Neural progenitor cell (in vitro differentiated cells): ENCODE measurements at regions not wholly inside any gene's neighbourhood (a gene's known extent, or its start where the extent isn't known, plus 50 kb on each side); places are given as distances from the start of the nearest gene placed in this dataset.

Experiments
- DNase-seq: peaks from one replicate; pipeline ENCODE4 v3.0.0-alpha.2; 2016; ENCODE audit warnings: low spot score
- H2AFZ ChIP-seq: fragments of 200-600 bp; sonication (generic); replicated peaks from 2 replicates; pipeline ENCODE4 v1.6.1; 2016; ENCODE audit warnings: antibody characterized with exemption
- H3F3A ChIP-seq: fragments of 200-600 bp; sonication (generic); 2 replicates; pipeline ENCODE4 v1.6.1; 2016; ENCODE audit warnings: antibody characterized with exemption, low read depth
- H3K27ac ChIP-seq: fragments of 200-600 bp; sonication (generic); 2 replicates; pipeline ENCODE4 v1.5.1; 2016; ENCODE audit warnings: mild to moderate bottlenecking
- H3K27me3 ChIP-seq: fragments of 200-600 bp; sonication (generic); 2 replicates; pipeline ENCODE4 v1.6.1; 2016; ENCODE audit warnings: mild to moderate bottlenecking, moderate library complexity
- H3K36me3 ChIP-seq: fragments of 200-600 bp; sonication (generic); 2 replicates; pipeline ENCODE4 v1.5.1; 2016
- H3K4me1 ChIP-seq: fragments of 200-600 bp; sonication (generic); 2 replicates; pipeline ENCODE4 v1.6.1; 2016; ENCODE audit warnings: mixed run types
- H3K4me2 ChIP-seq: fragments of 200-600 bp; sonication (generic); 2 replicates; pipeline ENCODE4 v1.6.1; 2016
- H3K4me3 ChIP-seq: fragments of 200-600 bp; sonication (generic); 2 replicates; pipeline ENCODE4 v1.5.1; 2016
- H3K79me2 ChIP-seq: fragments of 200-600 bp; sonication (generic); 2 replicates; pipeline ENCODE4 v1.6.1; 2016; ENCODE audit warnings: low read depth
- H3K9ac ChIP-seq: fragments of 200-600 bp; sonication (generic); 2 replicates; pipeline ENCODE4 v1.6.1; 2016
- H3K9me3 ChIP-seq: fragments of 200-600 bp; sonication (generic); 2 replicates; pipeline ENCODE4 v1.5.1; 2016; ENCODE audit warnings: low read depth
- H4K20me1 ChIP-seq: fragments of 200-600 bp; sonication (generic); 2 replicates; pipeline ENCODE4 v1.6.1; 2016; ENCODE audit warnings: low read depth
- H3K27ac Mint-ChIP-seq: 3 replicates; pipeline ENCODE4 v1.8.0; 2021; ENCODE audit warnings: mixed read lengths
- H3K27me3 Mint-ChIP-seq: 2 replicates; pipeline ENCODE4 v1.8.0; 2022; ENCODE audit warnings: low read depth, mild to moderate bottlenecking, inconsistent platforms, moderate library complexity, mixed read lengths; ENCODE audit not compliant: insufficient read depth
- H3K36me3 Mint-ChIP-seq: 3 replicates; pipeline ENCODE4 v1.8.0; 2021; ENCODE audit warnings: mixed read lengths
- H3K4me1 Mint-ChIP-seq: 3 replicates; pipeline ENCODE4 v1.8.0; 2021; ENCODE audit warnings: mixed read lengths
- H3K4me3 Mint-ChIP-seq: 3 replicates; pipeline ENCODE4 v1.8.0; 2021; ENCODE audit warnings: mild to moderate bottlenecking, moderate library complexity, mixed read lengths
- H3K9me3 Mint-ChIP-seq: 3 replicates; pipeline ENCODE4 v1.8.0; 2020; ENCODE audit warnings: mixed read lengths
- EZH2 ChIP-seq: fragments of 200-600 bp; sonication (generic); IDR thresholded peaks from 2 replicates; pipeline ENCODE4 v1.6.1; 2017; ENCODE audit warnings: antibody characterized with exemption, mild to moderate bottlenecking, moderate library complexity
- EZH2phosphoT487 ChIP-seq: fragments of 200-600 bp; sonication (generic); IDR thresholded peaks from 2 replicates; pipeline ENCODE4 v1.6.1; 2017; ENCODE audit warnings: antibody characterized with exemption
- TF ChIP-seq, protein P1 (sequence below): fragments of 200-600 bp; sonication (generic); IDR thresholded peaks from 2 replicates; pipeline ENCODE4 v1.5.1; 2017; ENCODE audit warnings: antibody characterized with exemption, mild to moderate bottlenecking

DNA sequence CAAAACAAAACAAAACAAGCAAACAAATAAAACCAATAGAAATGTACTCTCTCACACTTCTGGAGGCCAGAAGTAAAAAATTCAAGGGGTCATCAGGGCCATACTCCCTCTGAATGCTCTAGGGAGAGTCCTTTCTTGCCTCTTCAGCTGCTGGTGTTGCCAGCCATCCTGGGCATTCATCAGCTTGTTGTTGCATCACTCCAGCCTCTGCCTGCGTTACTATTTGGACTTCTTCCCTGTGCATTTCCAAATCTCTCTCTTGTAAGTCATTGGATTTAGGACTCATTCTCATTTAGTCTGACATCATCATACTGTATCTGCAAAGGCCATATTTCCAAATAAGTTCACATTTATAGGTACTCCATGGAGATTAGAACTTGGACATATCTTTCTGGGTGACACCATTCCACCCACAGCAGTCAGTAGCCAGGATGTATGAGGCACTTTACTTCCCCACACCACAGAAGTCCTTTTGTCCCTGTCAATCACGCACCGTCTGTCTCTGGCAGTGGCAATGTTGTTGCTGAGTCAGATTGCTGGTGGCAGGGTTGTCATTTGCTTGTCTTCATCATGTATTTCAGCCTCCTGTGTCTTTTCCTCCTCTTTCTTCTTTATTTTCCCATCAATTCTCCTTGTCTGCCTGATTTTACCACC is 151.0 kb upstream of the KCNJ6 start:
- H3K36me3 Mint-ChIP-seq = no peaks in the 10 kb centered on the region
- H3K27me3 Mint-ChIP-seq = peaks cover 1% of the 10 kb centered on the region
- H3K4me2 ChIP-seq = no peak overlapping the region
- no peaks in the 10 kb centered on the region for H4K20me1 ChIP-seq
- no peak overlapping the region for H3K9ac ChIP-seq
- H3K27ac Mint-ChIP-seq = no peak overlapping the region
- H3K9me3 Mint-ChIP-seq = no peaks in the 10 kb centered on the region
- no peaks in the 10 kb centered on the region for H3K4me1 Mint-ChIP-seq
- no peak overlapping the region for H3K4me3 ChIP-seq
- TF ChIP-seq EZH2phosphoT487 (no peak), EZH2 (no peak)
- TF ChIP-seq, protein P1, sequence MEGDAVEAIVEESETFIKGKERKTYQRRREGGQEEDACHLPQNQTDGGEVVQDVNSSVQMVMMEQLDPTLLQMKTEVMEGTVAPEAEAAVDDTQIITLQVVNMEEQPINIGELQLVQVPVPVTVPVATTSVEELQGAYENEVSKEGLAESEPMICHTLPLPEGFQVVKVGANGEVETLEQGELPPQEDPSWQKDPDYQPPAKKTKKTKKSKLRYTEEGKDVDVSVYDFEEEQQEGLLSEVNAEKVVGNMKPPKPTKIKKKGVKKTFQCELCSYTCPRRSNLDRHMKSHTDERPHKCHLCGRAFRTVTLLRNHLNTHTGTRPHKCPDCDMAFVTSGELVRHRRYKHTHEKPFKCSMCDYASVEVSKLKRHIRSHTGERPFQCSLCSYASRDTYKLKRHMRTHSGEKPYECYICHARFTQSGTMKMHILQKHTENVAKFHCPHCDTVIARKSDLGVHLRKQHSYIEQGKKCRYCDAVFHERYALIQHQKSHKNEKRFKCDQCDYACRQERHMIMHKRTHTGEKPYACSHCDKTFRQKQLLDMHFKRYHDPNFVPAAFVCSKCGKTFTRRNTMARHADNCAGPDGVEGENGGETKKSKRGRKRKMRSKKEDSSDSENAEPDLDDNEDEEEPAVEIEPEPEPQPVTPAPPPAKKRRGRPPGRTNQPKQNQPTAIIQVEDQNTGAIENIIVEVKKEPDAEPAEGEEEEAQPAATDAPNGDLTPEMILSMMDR = no peak
- H3F3A ChIP-seq = no peaks in the 10 kb centered on the region
- no peaks in the 10 kb centered on the region for H3K27me3 ChIP-seq
- H2AFZ ChIP-seq = no peak overlapping the region
- H3K27ac ChIP-seq = no peak overlapping the region
- no peak for DNase-seq
- no peaks in the 10 kb centered on the region for H3K79me2 ChIP-seq
- H3K9me3 ChIP-seq = no peaks in the 10 kb centered on the region
- no peaks in the 10 kb centered on the region for H3K4me1 ChIP-seq
- no peaks in the 10 kb centered on the region for H3K36me3 ChIP-seq
- no peak overlapping the region for H3K4me3 Mint-ChIP-seq

GRCh38 chr21:38072489-38072888 is 156.2 kb upstream of the KCNJ6 start:
- Histone ChIP-seq H3K9me3 (no peaks in the 10 kb centered on the region), H3K79me2 (no peaks in the 10 kb centered on the region), H3K27me3 (no peaks in the 10 kb centered on the region), H3K9ac (no peak overlapping the region), H3F3A (no peaks in the 10 kb centered on the region), H3K4me1 (no peaks in the 10 kb centered on the region), H4K20me1 (no peaks in the 10 kb centered on the region), H3K4me2 (no peak overlapping the region), H3K36me3 (no peaks in the 10 kb centered on the region), H2AFZ (no peak overlapping the region), H3K4me3 (no peak overlapping the region), H3K27ac (no peak overlapping the region)
- TF ChIP-seq, protein P1 = no peak
- no peak for TF ChIP-seq EZH2
- no peak for TF ChIP-seq EZH2phosphoT487
- no peak for DNase-seq
- H3K4me1 Mint-ChIP-seq = peaks cover under 1% of the 10 kb centered on the region
- H3K27me3 Mint-ChIP-seq = peaks cover 2% of the 10 kb centered on the region
- no peak overlapping the region for H3K27ac Mint-ChIP-seq
- H3K9me3 Mint-ChIP-seq = peaks cover 6% of the 10 kb centered on the region
- H3K36me3 Mint-ChIP-seq = no peaks in the 10 kb centered on the region
- no peak overlapping the region for H3K4me3 Mint-ChIP-seq

DNA sequence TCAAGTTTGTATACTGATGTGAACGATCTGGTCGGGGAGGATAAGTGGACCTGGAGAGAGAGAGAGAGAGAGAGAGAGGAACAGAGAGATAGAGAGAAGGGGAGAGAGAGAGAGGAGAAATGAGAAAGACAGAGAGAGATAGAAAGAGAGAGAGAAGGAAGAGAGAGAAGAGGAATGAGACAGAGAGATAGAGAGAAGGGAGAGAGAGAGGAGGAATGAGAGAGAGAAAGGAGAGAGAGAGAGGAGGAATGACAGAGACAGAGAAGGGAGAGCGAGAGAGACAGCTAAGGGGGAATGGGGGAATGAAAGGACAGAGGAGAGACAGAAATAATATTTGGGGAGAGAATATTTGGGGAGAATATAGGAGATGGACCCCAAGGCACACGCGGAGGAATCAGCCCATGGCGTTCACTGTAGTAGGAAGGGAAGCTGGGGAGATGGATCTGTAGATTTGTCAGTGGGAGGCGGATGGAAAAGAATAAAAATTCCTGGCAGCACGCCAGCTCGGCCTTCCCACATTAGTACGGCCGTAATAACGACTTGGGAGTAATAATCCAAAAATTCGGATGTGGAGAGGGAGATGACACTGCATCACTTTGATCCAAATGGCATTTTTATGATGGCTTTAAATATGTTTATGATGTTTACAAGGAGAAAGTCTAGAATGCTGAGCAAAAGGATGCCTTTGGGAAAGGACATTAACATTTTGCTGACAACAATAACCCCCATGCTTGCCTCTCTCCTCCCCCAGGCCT is 159.8 kb upstream of the KCNJ6 start:
- Histone ChIP-seq H3K36me3 (no peaks in the 10 kb centered on the region), H3K9me3 (no peaks in the 10 kb centered on the region), H3K27me3 (no peaks in the 10 kb centered on the region), H3K4me1 (peaks cover 7% of the 10 kb centered on the region), H4K20me1 (no peaks in the 10 kb centered on the region), H3K4me2 (no peak overlapping the region), H3F3A (no peaks in the 10 kb centered on the region), H3K79me2 (no peaks in the 10 kb centered on the region), H2AFZ (no peak overlapping the region), H3K9ac (no peak overlapping the region), H3K4me3 (no peak overlapping the region), H3K27ac (no peak overlapping the region)
- no peaks in the 10 kb centered on the region for H3K36me3 Mint-ChIP-seq
- peaks cover 8% of the 10 kb centered on the region for H3K4me1 Mint-ChIP-seq
- peaks cover 2% of the 10 kb centered on the region for H3K27me3 Mint-ChIP-seq
- H3K9me3 Mint-ChIP-seq = peaks cover 6% of the 10 kb centered on the region
- TF ChIP-seq EZH2 (no peak), EZH2phosphoT487 (no peak)
- TF ChIP-seq, protein P1 = no peak
- H3K4me3 Mint-ChIP-seq = no peak overlapping the region
- no peak overlapping the region for H3K27ac Mint-ChIP-seq
- DNase-seq = no peak
